ENCODE measurements at regions not wholly inside any gene's neighbourhood (a gene's known extent, or its start where the extent isn't known, plus 50 kb on each side); places are given as distances from the start of the nearest gene placed in this dataset.

GRCh38 chr7:39880556-39880955 is 69.5 kb upstream of the CDK13 start:
- Mint-ChIP-seq H3K4me3 (no peak overlapping the region), H3K27me3 (no peaks in the 10 kb centered on the region), H3K27ac (no peak overlapping the region), H3K36me3 (no peaks in the 10 kb centered on the region), H3K9me3 (no peaks in the 10 kb centered on the region), H3K4me1 (ENCODE audit: unreplicated experiment) (no peaks in the 10 kb centered on the region)
- TF ChIP-seq, protein P1, sequence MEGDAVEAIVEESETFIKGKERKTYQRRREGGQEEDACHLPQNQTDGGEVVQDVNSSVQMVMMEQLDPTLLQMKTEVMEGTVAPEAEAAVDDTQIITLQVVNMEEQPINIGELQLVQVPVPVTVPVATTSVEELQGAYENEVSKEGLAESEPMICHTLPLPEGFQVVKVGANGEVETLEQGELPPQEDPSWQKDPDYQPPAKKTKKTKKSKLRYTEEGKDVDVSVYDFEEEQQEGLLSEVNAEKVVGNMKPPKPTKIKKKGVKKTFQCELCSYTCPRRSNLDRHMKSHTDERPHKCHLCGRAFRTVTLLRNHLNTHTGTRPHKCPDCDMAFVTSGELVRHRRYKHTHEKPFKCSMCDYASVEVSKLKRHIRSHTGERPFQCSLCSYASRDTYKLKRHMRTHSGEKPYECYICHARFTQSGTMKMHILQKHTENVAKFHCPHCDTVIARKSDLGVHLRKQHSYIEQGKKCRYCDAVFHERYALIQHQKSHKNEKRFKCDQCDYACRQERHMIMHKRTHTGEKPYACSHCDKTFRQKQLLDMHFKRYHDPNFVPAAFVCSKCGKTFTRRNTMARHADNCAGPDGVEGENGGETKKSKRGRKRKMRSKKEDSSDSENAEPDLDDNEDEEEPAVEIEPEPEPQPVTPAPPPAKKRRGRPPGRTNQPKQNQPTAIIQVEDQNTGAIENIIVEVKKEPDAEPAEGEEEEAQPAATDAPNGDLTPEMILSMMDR (conservative IDR thresholded peaks at IDR 0.05): no peak
- DNase-seq (ENCODE audit: extremely low spot score, unreplicated experiment): no peak

DNA sequence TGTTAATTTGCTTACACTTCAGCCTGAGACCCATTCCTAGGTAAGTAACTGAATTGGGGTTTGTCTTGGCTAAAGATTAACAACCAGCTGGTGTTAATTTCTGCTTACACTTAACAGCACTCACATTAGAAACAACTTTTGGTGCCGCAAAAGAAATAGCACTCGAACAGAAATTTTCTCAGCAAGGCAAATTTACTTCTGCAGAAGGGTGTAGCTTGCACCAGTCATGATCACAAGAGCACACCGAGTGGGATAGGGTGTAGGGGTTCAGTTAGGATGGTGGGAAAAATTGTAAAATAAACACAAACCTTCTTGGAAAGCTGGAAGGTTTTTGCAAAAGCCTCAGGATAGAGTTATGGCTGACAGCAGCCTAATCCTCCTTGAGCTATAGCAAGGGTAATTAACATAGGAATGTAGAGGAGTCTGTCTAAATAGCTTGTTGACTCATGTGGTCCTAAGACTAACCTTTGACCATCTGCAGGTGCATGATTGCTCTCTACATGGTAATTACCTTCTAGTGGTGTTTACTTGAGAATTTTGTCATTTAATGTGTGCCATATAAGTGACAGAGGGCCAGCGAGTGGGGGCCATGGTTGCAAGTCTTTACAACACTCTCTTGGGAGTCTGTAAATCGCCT is 67.8 kb upstream of the CDK13 start:
- no peak for DNase-seq (ENCODE audit: extremely low spot score, unreplicated experiment)
- Mint-ChIP-seq H3K27me3 (no peaks in the 10 kb centered on the region), H3K36me3 (no peaks in the 10 kb centered on the region), H3K27ac (no peak overlapping the region), H3K9me3 (no peaks in the 10 kb centered on the region), H3K4me1 (ENCODE audit: unreplicated experiment) (no peaks in the 10 kb centered on the region), H3K4me3 (no peak overlapping the region)
- TF ChIP-seq, protein P1 (conservative IDR thresholded peaks at IDR 0.05): no peak

- TF ChIP-seq, protein P1 (conservative IDR thresholded peaks at IDR 0.05): no peak
- no peak overlapping the region for H3K4me3 Mint-ChIP-seq
- no peak for DNase-seq (ENCODE audit: extremely low spot score, unreplicated experiment)
- H3K27ac Mint-ChIP-seq: no peak overlapping the region
- H3K36me3 Mint-ChIP-seq: no peaks in the 10 kb centered on the region
- no peaks in the 10 kb centered on the region for H3K4me1 Mint-ChIP-seq (ENCODE audit: unreplicated experiment)
- no peaks in the 10 kb centered on the region for H3K27me3 Mint-ChIP-seq
- no peaks in the 10 kb centered on the region for H3K9me3 Mint-ChIP-seq
Observed at GRCh38 chr7:39883812-39884390, 66.2 kb upstream of the CDK13 start.

GRCh38 chr7:39888171-39888853 is 61.7 kb upstream of the CDK13 start:
- peaks cover 7% of the 10 kb centered on the region for H3K4me1 Mint-ChIP-seq (ENCODE audit: unreplicated experiment)
- no peak for DNase-seq (ENCODE audit: extremely low spot score, unreplicated experiment)
- H3K36me3 Mint-ChIP-seq: no peaks in the 10 kb centered on the region
- H3K27me3 Mint-ChIP-seq: no peaks in the 10 kb centered on the region
- no peaks in the 10 kb centered on the region for H3K9me3 Mint-ChIP-seq
- TF ChIP-seq, protein P1 (conservative IDR thresholded peaks at IDR 0.05): no peak
- peak overlapping the region; percentile 91 for H3K27ac Mint-ChIP-seq
- no peak overlapping the region for H3K4me3 Mint-ChIP-seq

- Mint-ChIP-seq H3K4me3 (no peak overlapping the region), H3K27me3 (no peaks in the 10 kb centered on the region), H3K9me3 (no peaks in the 10 kb centered on the region), H3K4me1 (ENCODE audit: unreplicated experiment) (peaks cover 7% of the 10 kb centered on the region), H3K36me3 (no peaks in the 10 kb centered on the region), H3K27ac (no peak overlapping the region)
- TF ChIP-seq, protein P1 (conservative IDR thresholded peaks at IDR 0.05): no peak
- no peak for DNase-seq (ENCODE audit: extremely low spot score, unreplicated experiment)
Observed at GRCh38 chr7:39890411-39890810, 59.6 kb upstream of the CDK13 start.
